ENCODE measurements at regions not wholly inside any gene's neighbourhood (a gene's known extent, or its start where the extent isn't known, plus 50 kb on each side); places are given as distances from the start of the nearest gene placed in this dataset.

GRCh38 chr14:49527221-49527620 is 59.0 kb downstream of the RPS29 start:
- DNase-seq (ENCODE audit: low spot score) = no peak

- no peak for DNase-seq (ENCODE audit: low spot score)
Measured at GRCh38 chr14:49526101-49526500, 60.1 kb downstream of the RPS29 start.

GRCh38 chr14:49516286-49516685 is 69.9 kb downstream of the RPS29 start:
- no peak for DNase-seq (ENCODE audit: low spot score)

DNA sequence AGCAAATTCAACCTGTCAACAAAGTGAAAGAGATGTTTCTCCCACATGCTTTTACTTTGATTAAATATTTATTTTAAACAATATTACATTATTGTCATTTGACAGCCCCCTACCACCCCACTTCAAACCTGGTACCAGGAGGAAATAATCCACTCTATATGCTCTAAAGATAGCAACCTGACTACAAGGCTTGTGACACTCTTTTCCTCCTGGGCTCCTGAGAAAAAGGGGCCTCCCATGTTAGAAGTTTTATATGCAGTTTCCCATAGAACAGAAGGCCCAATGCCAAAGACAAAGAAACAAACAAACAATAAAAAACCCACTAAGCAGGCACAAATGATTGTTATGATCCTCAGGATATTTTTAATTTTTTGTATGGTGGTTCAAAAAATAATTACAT is 73.6 kb downstream of the RPS29 start:
- DNase-seq (ENCODE audit: low spot score) = no peak

- DNase-seq (ENCODE audit: low spot score) = peak; percentile 89
Measured at GRCh38 chr14:49512147-49512551, 74.0 kb downstream of the RPS29 start.

DNA sequence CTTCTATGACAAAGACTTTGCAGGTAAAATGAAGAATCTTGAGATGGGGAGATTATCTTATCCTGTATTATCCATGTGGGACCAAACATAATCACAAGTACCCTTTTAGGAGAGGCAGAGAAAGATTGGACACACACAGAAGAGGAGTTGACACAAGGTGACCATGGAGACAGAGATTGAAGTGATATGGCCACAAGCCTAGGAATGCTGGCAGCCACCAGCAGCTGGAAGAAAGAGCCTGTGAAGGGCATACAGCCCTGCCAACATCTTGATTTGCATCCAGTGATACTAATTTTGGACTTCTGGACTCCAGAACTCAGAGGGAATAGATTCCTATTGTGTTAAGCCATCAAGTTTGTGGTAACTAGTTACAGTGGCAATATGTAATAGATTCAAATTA is 78.1 kb downstream of the RPS29 start:
- no peak for DNase-seq (ENCODE audit: low spot score)

- DNase-seq (ENCODE audit: low spot score) = no peak
Measured at GRCh38 chr14:49506650-49507049, 79.5 kb downstream of the RPS29 start.

- DNase-seq (ENCODE audit: low spot score) = peak; percentile 97
Measured at GRCh38 chr14:49505041-49505766, 81.0 kb downstream of the RPS29 start.

- DNase-seq (ENCODE audit: low spot score) = peak; percentile 72
Measured at GRCh38 chr14:49497725-49498348, 88.3 kb downstream of the RPS29 start.

- no peak for DNase-seq (ENCODE audit: low spot score)
Measured at GRCh38 chr14:49497267-49497666, 88.9 kb downstream of the RPS29 start.

- DNase-seq (ENCODE audit: low spot score) = no peak
Measured at GRCh38 chr14:49494836-49495235, 91.3 kb downstream of the RPS29 start.

- DNase-seq (ENCODE audit: low spot score) = no peak
Measured at GRCh38 chr14:49493557-49493956, 92.6 kb downstream of the RPS29 start.

DNA sequence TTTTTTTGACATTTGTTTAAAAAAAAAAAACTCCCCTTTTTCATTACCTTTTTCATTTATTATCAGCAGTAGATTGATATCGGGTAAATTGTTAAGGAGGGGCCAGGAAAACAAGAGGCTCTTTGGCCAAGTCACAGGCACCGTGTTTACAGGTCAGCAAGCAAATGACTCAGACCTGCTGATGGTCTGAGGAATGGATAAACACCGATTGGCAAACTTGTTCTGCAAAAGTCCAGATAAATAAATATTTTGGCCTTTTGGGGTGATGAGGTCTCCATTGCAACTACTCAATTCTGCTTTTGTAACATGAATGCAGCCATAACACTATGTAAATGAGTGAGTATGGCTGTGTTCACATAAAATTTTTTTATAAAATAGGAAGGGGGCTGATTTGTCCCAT is 94.0 kb downstream of the RPS29 start:
- no peak for DNase-seq (ENCODE audit: low spot score)

GRCh38 chr14:49489341-49489740 is 96.8 kb downstream of the RPS29 start:
- no peak for DNase-seq (ENCODE audit: low spot score)

GRCh38 chr14:49487238-49487637 is 98.9 kb downstream of the RPS29 start:
- no peak for DNase-seq (ENCODE audit: low spot score)

DNA sequence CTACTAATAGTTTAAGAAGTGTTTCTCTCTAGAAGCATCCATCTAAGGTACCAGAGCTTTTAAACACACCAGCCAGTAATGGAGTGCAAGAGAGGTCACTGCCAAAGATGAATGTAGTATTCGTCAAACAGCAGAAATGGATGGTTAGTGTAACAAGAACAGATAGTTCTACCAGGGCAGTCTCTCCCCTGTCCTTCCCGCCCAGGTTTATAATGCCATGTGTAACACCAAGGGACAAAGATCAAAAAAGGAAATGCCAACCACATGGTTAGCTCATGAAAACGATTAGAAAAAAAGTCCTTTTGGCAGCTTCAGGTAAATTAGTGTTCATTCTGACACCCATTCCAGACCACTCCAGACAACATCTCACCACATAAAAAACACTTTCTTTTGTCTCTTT is 100.9 kb downstream of the RPS29 start:
- no peak for DNase-seq (ENCODE audit: low spot score)

DNA sequence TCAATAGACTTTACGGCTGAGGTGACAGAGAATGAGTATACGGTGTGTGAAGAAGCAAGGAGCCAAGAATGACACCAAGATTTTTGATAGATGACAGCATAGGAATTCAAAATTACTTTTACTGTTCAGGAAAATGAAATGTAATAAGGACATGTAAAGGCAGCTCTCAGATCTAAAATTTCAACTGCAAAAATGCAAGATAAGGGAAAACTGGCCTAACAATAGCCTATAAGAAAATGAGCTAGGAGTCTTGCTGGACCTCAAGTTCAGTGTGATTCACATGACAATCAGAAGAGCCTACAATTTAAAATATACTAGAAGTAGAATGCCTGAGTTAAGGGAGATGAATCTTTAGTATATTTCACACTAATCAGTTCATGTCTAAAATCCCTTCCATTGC is 102.0 kb downstream of the RPS29 start:
- no peak for DNase-seq (ENCODE audit: low spot score)

DNA sequence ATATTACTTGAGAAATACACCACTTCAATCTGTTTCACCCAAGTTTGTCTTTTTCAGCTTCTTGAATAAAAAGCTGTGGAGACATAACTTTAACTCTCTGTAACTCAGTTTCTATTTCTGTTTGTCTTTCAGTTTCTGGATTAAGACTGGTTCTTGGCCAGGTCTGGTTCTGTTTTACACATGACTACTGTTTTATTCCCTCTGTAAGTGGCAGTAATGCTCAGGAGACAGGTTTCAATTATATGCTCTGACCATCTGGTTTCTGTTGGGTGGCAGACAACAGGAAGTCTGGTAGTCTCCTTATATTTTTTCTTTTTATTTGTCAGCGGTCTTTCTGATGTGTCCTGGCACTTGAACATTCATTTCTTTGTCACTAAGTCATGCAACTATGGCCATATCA is 102.9 kb downstream of the RPS29 start:
- DNase-seq (ENCODE audit: low spot score) = no peak

DNA sequence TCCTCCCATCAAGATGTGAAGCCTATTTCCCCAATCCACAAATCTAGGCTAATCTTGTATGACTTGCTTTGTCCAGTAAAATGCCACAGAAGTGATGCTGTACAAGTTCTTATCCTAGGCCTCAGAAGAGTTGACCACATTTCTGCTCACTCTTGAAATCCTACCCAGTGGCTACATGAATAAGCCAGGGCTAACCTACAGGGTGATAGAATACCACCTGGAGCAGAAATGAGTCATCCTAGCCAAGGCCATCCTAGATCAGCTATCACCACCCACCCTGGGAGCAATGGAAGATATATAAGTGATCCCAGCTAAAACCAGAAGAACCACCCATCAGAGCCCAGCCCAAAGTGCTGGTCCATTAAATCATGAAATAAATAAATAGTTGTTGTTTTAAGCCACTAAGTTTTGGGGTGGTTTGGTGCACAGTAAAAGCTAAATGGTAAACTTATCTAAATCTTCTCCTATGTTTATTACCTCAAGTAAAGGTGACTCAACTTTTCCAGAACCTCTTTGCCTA is 105.1 kb downstream of the RPS29 start:
- DNase-seq (ENCODE audit: low spot score) = no peak

DNA sequence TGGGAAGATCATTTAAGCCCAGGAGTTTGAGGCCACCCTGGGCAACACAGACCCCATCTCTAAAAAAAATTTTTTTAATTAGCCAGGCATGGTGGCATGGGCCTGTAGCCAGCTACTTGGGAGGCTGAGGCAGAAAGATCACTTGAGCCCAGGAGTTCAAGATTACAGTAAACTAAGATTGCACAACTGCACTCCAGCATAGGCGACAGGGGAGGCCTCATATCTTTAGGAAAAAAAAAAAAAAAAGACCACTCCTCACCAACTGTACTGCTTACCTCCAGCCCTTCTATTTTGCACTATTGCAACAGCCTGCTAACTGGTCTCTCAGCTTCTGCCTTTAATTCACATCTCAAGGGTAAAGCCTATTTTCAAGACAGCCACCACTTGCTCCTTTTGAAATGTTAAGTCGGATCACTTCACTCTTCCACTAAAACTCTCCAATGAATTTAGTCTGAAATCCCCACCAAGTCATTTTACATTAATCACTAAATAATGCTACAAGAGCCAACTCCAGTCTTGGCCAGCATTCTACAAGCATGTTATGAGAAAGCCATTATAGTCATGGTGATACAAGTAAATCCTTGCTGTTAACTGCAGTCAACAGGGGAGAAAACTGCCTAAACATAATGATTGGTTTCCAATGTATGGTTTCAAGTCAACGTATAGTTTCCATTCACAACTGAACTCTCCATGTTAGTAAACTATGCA is 106.0 kb downstream of the RPS29 start:
- DNase-seq (ENCODE audit: low spot score) = no peak

DNA sequence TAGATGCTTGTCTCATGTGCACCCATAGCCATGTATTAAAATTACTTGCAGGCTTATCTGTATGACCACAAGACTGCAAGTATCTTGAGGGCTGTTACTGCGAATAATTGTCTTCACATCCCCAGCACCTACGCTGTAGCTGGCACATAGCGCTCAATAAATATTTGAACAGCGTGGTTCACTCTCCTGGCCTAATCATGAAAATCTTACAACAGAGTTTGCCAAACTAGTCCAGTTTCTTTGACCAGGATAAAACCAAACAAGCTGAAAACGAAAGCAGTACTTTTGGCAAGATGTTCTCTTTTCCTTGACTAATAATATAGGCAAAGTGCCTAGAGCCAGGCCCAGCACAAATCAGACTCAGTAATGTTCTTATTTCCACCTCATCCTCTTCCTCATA is 106.7 kb downstream of the RPS29 start:
- DNase-seq (ENCODE audit: low spot score) = no peak

GRCh38 chr14:49478784-49479183 is 107.4 kb downstream of the RPS29 start:
- DNase-seq (ENCODE audit: low spot score) = no peak

- DNase-seq (ENCODE audit: low spot score) = no peak
Measured at GRCh38 chr14:49467091-49467490, 119.1 kb downstream of the RPS29 start.
